Stomach (tissue), 8 donors: ENCODE measurements at regions not wholly inside any gene's neighbourhood (a gene's known extent, or its start where the extent isn't known, plus 50 kb on each side); places are given as distances from the start of the nearest gene placed in this dataset.

Experiments
- DNase-seq, 2 donors: peaks; one replicate each; pipeline versions ENCODE4 v3.0.0 to v3.0.0-alpha.2; 2013 to 2019
- H3K27ac ChIP-seq, 5 donors: fragments of 200-600 bp in 4 of 5; sonication (generic) in 4 of 5; one replicate each; pipeline ENCODE4 v1.5.1; 2013 to 2019; ENCODE audit warnings: mild to moderate bottlenecking in 1 of 5, moderate library complexity in 1 of 5
- H3K27me3 ChIP-seq, 3 donors: fragments of 200-600 bp; sonication (generic); one replicate each; pipeline ENCODE4 v1.5.1; 2017 to 2019; ENCODE audit warnings: mixed run types in 1 of 3
- H3K36me3 ChIP-seq, 4 donors: fragments of 200-600 bp; sonication (generic); 1 replicate in 3 of 4; 2 replicates in 1 of 4; pipeline ENCODE4 v1.5.1; 2016 to 2019
- H3K4me1 ChIP-seq, 4 donors: fragments of 200-600 bp; sonication (generic); one replicate each; pipeline ENCODE4 v1.5.1; 2016 to 2019
- H3K4me3 ChIP-seq, 4 donors: fragments of 200-600 bp; sonication (generic) in 3 of 4; one replicate each; pipeline ENCODE4 v1.5.1; 2016 to 2019; ENCODE audit warnings: mild to moderate bottlenecking in 1 of 4
- H3K9me3 ChIP-seq, 4 donors: fragments of 200-600 bp; sonication (generic); one replicate each; pipeline ENCODE4 v1.5.1; 2016 to 2019
- EP300 ChIP-seq: sonication (generic); formaldehyde crosslinking; IDR thresholded peaks from one replicate; pipeline ENCODE4 v1.6.1; 2017; ENCODE audit warnings: antibody characterized with exemption
- POLR2A ChIP-seq, 4 donors: fragments of 450-650 bp; IDR thresholded peaks; one replicate each; pipeline ENCODE4 v1.6.1; 2016; ENCODE audit warnings: antibody characterized with exemption in 4 of 4, control low read depth in 2 of 4, mild to moderate bottlenecking in 1 of 4, moderate library complexity in 1 of 4
- POLR2AphosphoS5 ChIP-seq, 3 donors: sonication (generic); formaldehyde crosslinking; IDR thresholded peaks; one replicate each; pipeline ENCODE4 v1.6.1; 2016; ENCODE audit warnings: antibody characterized with exemption in 3 of 3
- WGBS, 5 donors: extraction: QIAGEN DNeasy Blood & Tissue Kit in 3 of 5; methylation state at CpG; one replicate each; pipeline versions ENCODE4 v1.1.5 to v1.1.7; 2013 to 2018; 5-methylcytosine and 5-hydroxymethylcytosine counted together
- intact Hi-C: fragments of 100-400 bp; cut with DNase I; formaldehyde crosslinking; loops from one replicate; pipeline ENCODE4 v1.15.1; 2023; ENCODE audit warnings: low total_unique reads
- TF ChIP-seq, protein P1 (sequence below), 7 experiments: fragments of 450-650 bp in 4 of 7; fragments of 200-600 bp in 3 of 7; sonication (generic) in 3 of 7; IDR thresholded peaks; one replicate each; pipeline ENCODE4 v1.5.1; 2016 to 2019; ENCODE audit warnings: antibody characterized with exemption in 7 of 7, control low read depth in 2 of 7, mild to moderate bottlenecking in 1 of 7
- donor health status: healthy with polysubstance abuse.
- donor health status: Bipolar disorder and iron deficiency.
- donor health status: healthy.

- Histone ChIP-seq H3K36me3 (no peaks in the 10 kb centered on the region), H3K27me3 (no peaks in the 10 kb centered on the region), H3K9me3 (no peaks in the 10 kb centered on the region), H3K27ac (no peak overlapping the region), H3K4me1 (peaks cover 0 to 12% (median 8%) of the 10 kb centered on the region in 4 donors), H3K4me3 (no peak overlapping the region)
- intact Hi-C loops, result no loop called here
- no peak for TF ChIP-seq EP300
- TF ChIP-seq POLR2A (IDR thresholded peaks at IDR 0.05), result no peak
- TF ChIP-seq POLR2AphosphoS5 (IDR thresholded peaks at IDR 0.05), result no peak
- TF ChIP-seq, protein P1, sequence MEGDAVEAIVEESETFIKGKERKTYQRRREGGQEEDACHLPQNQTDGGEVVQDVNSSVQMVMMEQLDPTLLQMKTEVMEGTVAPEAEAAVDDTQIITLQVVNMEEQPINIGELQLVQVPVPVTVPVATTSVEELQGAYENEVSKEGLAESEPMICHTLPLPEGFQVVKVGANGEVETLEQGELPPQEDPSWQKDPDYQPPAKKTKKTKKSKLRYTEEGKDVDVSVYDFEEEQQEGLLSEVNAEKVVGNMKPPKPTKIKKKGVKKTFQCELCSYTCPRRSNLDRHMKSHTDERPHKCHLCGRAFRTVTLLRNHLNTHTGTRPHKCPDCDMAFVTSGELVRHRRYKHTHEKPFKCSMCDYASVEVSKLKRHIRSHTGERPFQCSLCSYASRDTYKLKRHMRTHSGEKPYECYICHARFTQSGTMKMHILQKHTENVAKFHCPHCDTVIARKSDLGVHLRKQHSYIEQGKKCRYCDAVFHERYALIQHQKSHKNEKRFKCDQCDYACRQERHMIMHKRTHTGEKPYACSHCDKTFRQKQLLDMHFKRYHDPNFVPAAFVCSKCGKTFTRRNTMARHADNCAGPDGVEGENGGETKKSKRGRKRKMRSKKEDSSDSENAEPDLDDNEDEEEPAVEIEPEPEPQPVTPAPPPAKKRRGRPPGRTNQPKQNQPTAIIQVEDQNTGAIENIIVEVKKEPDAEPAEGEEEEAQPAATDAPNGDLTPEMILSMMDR (IDR thresholded peaks at IDR 0.05), result no peak
- 55 to 74% (median 61%) methylated on average over 3 of the region's 3 CpGs for WGBS, 5 donors
- DNase-seq, result no peak
Observed at GRCh38 chr2:121977326-121977725, 221.9 kb downstream of the TSN start.

DNA sequence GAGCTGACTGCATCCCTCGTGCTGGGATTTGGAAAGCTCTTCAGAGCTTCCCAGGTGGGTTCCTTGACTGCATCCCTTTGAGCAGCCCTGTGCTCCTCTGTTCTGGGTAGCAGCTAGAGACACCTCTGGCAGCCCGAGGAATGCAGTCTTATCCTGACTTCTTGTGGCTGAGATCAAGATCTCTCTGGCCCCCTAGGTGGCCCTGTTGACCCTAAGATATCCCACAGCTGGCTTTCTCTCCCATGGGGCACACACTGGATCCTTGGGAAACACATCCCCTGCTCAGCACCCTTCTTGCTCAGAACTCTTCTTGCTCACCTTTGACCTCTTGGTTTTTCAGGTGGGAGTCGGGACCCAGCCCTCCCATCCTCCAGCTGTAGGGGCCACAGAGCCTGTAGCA lies 237.2 kb downstream of the TSN start:
- Histone ChIP-seq H3K4me3 (no peak overlapping the region), H3K4me1 (no peaks in the 10 kb centered on the region), H3K27ac (no peak overlapping the region), H3K27me3 (no peaks in the 10 kb centered on the region), H3K36me3 (no peaks in the 10 kb centered on the region), H3K9me3 (no peaks in the 10 kb centered on the region)
- no peak for TF ChIP-seq EP300
- TF ChIP-seq POLR2A (IDR thresholded peaks at IDR 0.05), result no peak
- TF ChIP-seq POLR2AphosphoS5 (IDR thresholded peaks at IDR 0.05), result no peak
- TF ChIP-seq, protein P1 (IDR thresholded peaks at IDR 0.05), result no peak
- intact Hi-C loops, result no loop called here
- 41 to 68% (median 55%) methylated on average over 2 to 3 of the region's 3 CpGs for WGBS, 5 donors
- no peak for DNase-seq

DNA sequence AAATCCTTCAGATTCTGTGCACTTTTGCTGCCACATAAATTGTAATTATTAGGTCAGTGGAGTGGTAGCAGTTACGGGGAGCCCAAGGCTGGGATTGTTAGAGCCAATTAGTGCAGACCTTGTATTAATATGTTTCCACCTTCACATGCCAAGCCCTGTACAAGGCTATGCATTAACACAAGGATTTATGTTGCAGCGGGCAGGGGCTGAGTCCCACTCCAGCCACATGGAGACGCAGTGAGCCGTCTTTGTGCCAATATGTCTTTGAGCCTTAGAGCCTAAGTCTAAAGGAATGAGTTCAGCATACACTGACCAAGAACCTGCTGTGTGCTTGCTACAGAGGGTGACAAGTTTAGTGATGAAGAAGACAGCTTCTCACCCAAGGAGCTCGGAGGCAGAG lies 238.2 kb downstream of the TSN start:
- Histone ChIP-seq H3K4me1 (no peaks in the 10 kb centered on the region), H3K4me3 (no peak overlapping the region)
- 72 to 88% (median 73%) methylated on average over 4 to 5 of the region's 5 CpGs for WGBS, 5 donors

DNA sequence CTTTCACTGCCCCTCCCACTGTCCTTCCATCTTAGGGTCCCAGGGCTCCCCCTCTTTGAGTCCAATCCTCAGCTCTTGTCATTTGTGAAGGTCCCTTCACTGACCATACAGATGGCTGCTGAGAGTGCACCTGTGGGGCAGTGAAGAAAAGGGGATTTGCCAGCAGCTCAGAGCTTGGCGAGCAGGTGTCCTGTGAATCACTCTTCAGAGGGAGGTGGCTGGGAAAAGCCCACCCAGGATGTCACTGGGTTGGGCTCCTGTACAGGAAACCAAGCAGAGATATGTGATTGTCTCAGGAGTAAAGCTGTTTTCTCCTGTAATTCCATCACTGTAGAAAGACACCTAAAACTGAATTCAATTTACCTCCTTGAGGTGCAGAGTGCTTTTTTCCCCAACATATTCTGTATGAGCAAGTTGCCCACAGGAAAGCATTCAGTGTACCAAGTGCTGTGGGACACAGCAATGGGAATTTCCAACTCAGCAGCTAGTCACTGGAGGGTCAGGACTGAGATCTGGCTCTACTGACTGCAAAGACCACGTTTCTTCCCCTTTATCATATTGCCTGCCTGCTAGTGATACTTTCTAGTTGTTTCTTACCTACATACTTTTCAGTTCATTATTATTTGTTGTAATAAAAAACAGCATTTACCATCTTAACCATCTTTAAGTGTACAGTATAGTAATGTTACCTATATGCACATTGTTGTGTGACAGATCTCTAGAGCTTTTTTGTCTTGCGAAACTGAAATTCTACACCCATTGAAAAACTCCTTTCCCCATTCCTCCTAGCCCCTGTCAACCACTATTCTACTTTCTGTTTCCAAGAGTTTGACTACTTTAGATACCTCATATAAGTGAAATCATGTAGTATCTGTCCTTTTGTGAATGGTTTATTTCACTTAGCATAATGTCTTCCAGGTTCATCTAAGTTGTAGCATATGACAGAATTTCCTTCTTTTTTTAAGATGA lies 239.1 kb downstream of the TSN start:
- 61 to 75% (median 69%) methylated on average over 3 of the region's 3 CpGs for WGBS, 5 donors
- TF ChIP-seq, protein P1 (IDR thresholded peaks at IDR 0.05), result no peak
- intact Hi-C loops, result no loop called here
- DNase-seq, result no peak
- H3K4me3 ChIP-seq, result no peak overlapping the region
- H3K36me3 ChIP-seq, result no peaks in the 10 kb centered on the region
- no peak overlapping the region for H3K27ac ChIP-seq
- no peaks in the 10 kb centered on the region for H3K9me3 ChIP-seq
- H3K4me1 ChIP-seq, result peaks cover 0 to 4% (median 0%) of the 10 kb centered on the region in 4 donors
- H3K27me3 ChIP-seq, result no peaks in the 10 kb centered on the region

More for the DNA sequence above, 238.2 kb downstream of the TSN start:
- no peak for DNase-seq
- H3K36me3 ChIP-seq, result no peaks in the 10 kb centered on the region
- no peak overlapping the region for H3K27ac ChIP-seq
- no peaks in the 10 kb centered on the region for H3K9me3 ChIP-seq
- TF ChIP-seq POLR2A (IDR thresholded peaks at IDR 0.05) (no peak), POLR2AphosphoS5 (IDR thresholded peaks at IDR 0.05) (no peak), EP300 (no peak)
- TF ChIP-seq, protein P1 (IDR thresholded peaks at IDR 0.05), result no peak
- intact Hi-C loops, result no loop called here
- H3K27me3 ChIP-seq, result no peaks in the 10 kb centered on the region
